Fibroblast of mammary gland (primary cell): ENCODE measurements at regions not wholly inside any gene's neighbourhood (a gene's known extent, or its start where the extent isn't known, plus 50 kb on each side); places are given as distances from the start of the nearest gene placed in this dataset.
A peak's percentile ranks its signal among the peaks of the same experiment; 100 is the strongest.

ENCODE experiments used
- DNase-seq: peaks from one replicate; pipeline ENCODE4 v3.0.0-alpha.2; 2010; ENCODE audit warnings: low read depth
- H3K4me3 ChIP-seq: 2 replicates; pipeline ENCODE4 v1.5.1; 2011; ENCODE audit warnings: low read depth, mild to moderate bottlenecking, low read length, moderate library complexity; ENCODE audit not compliant: control insufficient read depth
- TF ChIP-seq, protein P1 (sequence below): conservative IDR thresholded peaks from 2 replicates; pipeline ENCODE4 v1.5.1; 2011; ENCODE audit warnings: low read depth, low read length, inconsistent platforms; ENCODE audit not compliant: control insufficient read depth, insufficient read depth

GRCh38 chr9:81874250-81874649, 54.0 kb upstream of the SPATA31D4 start:
- no peak for DNase-seq
- TF ChIP-seq, protein P1, sequence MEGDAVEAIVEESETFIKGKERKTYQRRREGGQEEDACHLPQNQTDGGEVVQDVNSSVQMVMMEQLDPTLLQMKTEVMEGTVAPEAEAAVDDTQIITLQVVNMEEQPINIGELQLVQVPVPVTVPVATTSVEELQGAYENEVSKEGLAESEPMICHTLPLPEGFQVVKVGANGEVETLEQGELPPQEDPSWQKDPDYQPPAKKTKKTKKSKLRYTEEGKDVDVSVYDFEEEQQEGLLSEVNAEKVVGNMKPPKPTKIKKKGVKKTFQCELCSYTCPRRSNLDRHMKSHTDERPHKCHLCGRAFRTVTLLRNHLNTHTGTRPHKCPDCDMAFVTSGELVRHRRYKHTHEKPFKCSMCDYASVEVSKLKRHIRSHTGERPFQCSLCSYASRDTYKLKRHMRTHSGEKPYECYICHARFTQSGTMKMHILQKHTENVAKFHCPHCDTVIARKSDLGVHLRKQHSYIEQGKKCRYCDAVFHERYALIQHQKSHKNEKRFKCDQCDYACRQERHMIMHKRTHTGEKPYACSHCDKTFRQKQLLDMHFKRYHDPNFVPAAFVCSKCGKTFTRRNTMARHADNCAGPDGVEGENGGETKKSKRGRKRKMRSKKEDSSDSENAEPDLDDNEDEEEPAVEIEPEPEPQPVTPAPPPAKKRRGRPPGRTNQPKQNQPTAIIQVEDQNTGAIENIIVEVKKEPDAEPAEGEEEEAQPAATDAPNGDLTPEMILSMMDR, result no peak
- no peak overlapping the region for H3K4me3 ChIP-seq

DNA sequence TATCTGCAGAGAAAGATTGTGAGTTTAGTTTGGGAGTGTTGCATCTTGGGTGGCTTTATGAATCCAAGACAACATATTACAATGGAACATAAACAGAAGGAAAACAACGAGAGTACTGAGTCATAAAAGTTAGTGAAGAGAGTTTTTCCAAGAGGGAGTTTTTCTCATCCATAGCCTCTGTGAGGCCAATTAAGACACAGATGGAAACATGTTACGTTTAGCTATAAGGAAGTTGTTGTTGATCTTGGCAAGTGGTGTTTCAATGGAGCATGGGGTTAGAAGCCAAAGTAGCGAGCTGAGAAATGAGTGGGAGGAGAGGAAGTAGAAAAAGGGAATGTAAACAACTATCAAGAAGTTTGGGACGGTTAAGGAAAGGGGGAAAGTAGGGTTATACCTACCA, 53.3 kb upstream of the SPATA31D4 start:
- peak; percentile 92 for DNase-seq
- H3K4me3 ChIP-seq, result no peak overlapping the region
- TF ChIP-seq, protein P1, result no peak

GRCh38 chr9:81877047-81877446, 51.2 kb upstream of the SPATA31D4 start:
- TF ChIP-seq, protein P1, result no peak
- no peak for DNase-seq
- no peak overlapping the region for H3K4me3 ChIP-seq
